Stimulated activated CD4-positive, alpha-beta T cell treated with anti-CD3 and anti-CD28 coated beads, Interleukin-4, amount 100 ng/mL, for 48 hours (primary cell): ENCODE measurements at regions not wholly inside any gene's neighbourhood (a gene's known extent, or its start where the extent isn't known, plus 50 kb on each side); places are given as distances from the start of the nearest gene placed in this dataset.
"Not testable (repeated sequence)": the region's sequence is repeated elsewhere in the genome, so short reads cannot be mapped to it uniquely, and the experiment has no call there.

Source experiments
- DNase-seq, 2 donors: peaks; one replicate each; pipeline ENCODE4 v3.0.0-alpha.2; 2020; ENCODE audit warnings: low read depth in 2 of 2

GRCh38 chr6:130557481-130558112 lies 191.8 kb downstream of the TMEM200A start:
- no peak for DNase-seq

- DNase-seq, result no peak
Measured at GRCh38 chr6:130558131-130558530, 192.3 kb downstream of the TMEM200A start.

- no peak for DNase-seq
Measured at GRCh38 chr6:130559166-130559565, 193.3 kb downstream of the TMEM200A start.

GRCh38 chr6:130560231-130560630 lies 194.4 kb downstream of the TMEM200A start:
- no peak for DNase-seq

GRCh38 chr6:130561159-130561558 lies 195.3 kb downstream of the TMEM200A start:
- not testable (repeated sequence) for DNase-seq

GRCh38 chr6:130565696-130566095 lies 199.9 kb downstream of the TMEM200A start:
- DNase-seq, result no peak

GRCh38 chr6:130574146-130574545 lies 208.3 kb downstream of the TMEM200A start:
- no peak for DNase-seq

GRCh38 chr6:130575557-130575956 lies 209.7 kb downstream of the TMEM200A start:
- no peak for DNase-seq

GRCh38 chr6:130575971-130576370 lies 210.2 kb downstream of the TMEM200A start:
- peak in 1 of 2 donors; percentile 17 for DNase-seq

GRCh38 chr6:130577178-130577919 lies 211.5 kb downstream of the TMEM200A start:
- DNase-seq, result no peak

- no peak for DNase-seq
Measured at GRCh38 chr6:130578713-130579112, 212.9 kb downstream of the TMEM200A start.

- no peak for DNase-seq
Measured at GRCh38 chr6:130583268-130583667, 217.5 kb downstream of the TMEM200A start.

- DNase-seq, result no peak
Measured at GRCh38 chr6:130585587-130585986, 219.8 kb downstream of the TMEM200A start.

GRCh38 chr6:130587778-130588520 lies 222.1 kb downstream of the TMEM200A start:
- no peak for DNase-seq

- no peak for DNase-seq
Measured at GRCh38 chr6:130593200-130593599, 227.4 kb downstream of the TMEM200A start.

GRCh38 chr6:130593948-130594347 lies 228.1 kb downstream of the TMEM200A start:
- DNase-seq, result no peak

GRCh38 chr6:130598021-130598989 lies 228.9 kb upstream of the SMLR1 start:
- DNase-seq, result no peak

- no peak for DNase-seq
Measured at GRCh38 chr6:130600880-130601341, 226.3 kb upstream of the SMLR1 start.

- DNase-seq, result no peak
Measured at GRCh38 chr6:130602151-130602770, 224.9 kb upstream of the SMLR1 start.

- no peak for DNase-seq
Measured at GRCh38 chr6:130603391-130603790, 223.8 kb upstream of the SMLR1 start.

- no peak for DNase-seq
Measured at GRCh38 chr6:130604841-130605399, 222.3 kb upstream of the SMLR1 start.
